H1 (cell line): ENCODE measurements at regions not wholly inside any gene's neighbourhood (a gene's known extent, or its start where the extent isn't known, plus 50 kb on each side); places are given as distances from the start of the nearest gene placed in this dataset.

Experiments used
- CTCF ChIA-PET: fragments of 300-600 bp; sonication (Branson Sonifier 250); formaldehyde crosslinking; loops from one replicate; lab custom pipeline; 2021; ENCODE audit not compliant: partially characterized antibody; lab: Charles Lee
- POLR2A ChIA-PET: fragments of 300-600 bp; sonication (Branson Sonifier 250); formaldehyde crosslinking; loops from one replicate; lab custom pipeline; 2021; ENCODE audit warnings: inconsistent platforms; ENCODE audit not compliant: partially characterized antibody; lab: Charles Lee
- DNase-seq, 2 experiments: peaks; one replicate each; pipeline versions ENCODE4 v3.0.0 to v3.0.0-alpha.2; 2010 to 2022; ENCODE audit warnings: low spot score in 2 of 2, low read depth in 1 of 2, mixed read lengths in 1 of 2
- FAIRE-seq: peaks from 2 replicates; lab custom pipeline; 2011; peaks lifted over from hg19 to GRCh38; lab: Jason Lieb, UNC
- H2AFZ ChIP-seq: 2 replicates; pipeline ENCODE4 v1.8.1; 2012; ENCODE audit warnings: low read length, inconsistent platforms
- H2AK5ac ChIP-seq: 2 replicates; pipeline ENCODE4 v1.6.1; 2013; ENCODE audit warnings: low read depth, low read length
- H2BK120ac ChIP-seq: replicated peaks from 2 replicates; pipeline ENCODE3; 2013; ENCODE audit warnings: low read depth, low read length, inconsistent platforms
- H2BK12ac ChIP-seq: 2 replicates; pipeline ENCODE4 v1.6.1; 2013; ENCODE audit warnings: low read depth, low read length
- H2BK15ac ChIP-seq: 2 replicates; pipeline ENCODE4 v1.6.1; 2013; ENCODE audit warnings: low read length
- H2BK20ac ChIP-seq: 2 replicates; pipeline ENCODE4 v1.6.1; 2013; ENCODE audit warnings: low read length
- H2BK5ac ChIP-seq: 2 replicates; pipeline ENCODE4 v1.6.1; 2013; ENCODE audit warnings: low read depth, low read length
- H3K14ac ChIP-seq: 2 replicates; pipeline ENCODE4 v1.6.1; 2013; ENCODE audit warnings: inconsistent platforms; ENCODE audit not compliant: insufficient read length
- H3K18ac ChIP-seq: 2 replicates; pipeline ENCODE4 v1.6.1; 2013; ENCODE audit warnings: low read length; ENCODE audit errors: extremely low read depth
- H3K23ac ChIP-seq: 2 replicates; pipeline ENCODE4 v1.6.1; 2013; ENCODE audit warnings: inconsistent platforms; ENCODE audit not compliant: insufficient read length
- H3K23me2 ChIP-seq: 2 replicates; pipeline ENCODE4 v1.6.1; 2013; ENCODE audit warnings: low read depth, low read length
- H3K27ac ChIP-seq: 2 replicates; pipeline ENCODE4 v1.6.1; 2011; ENCODE audit warnings: low read depth, low read length, inconsistent platforms
- H3K27me3 ChIP-seq, 4 experiments: replicated peaks in 1 of 4; 1 replicate in 1 of 4; 2 replicates in 3 of 4; pipeline versions ENCODE4 v1.6.1 to v1.8.1; 2011 to 2013; ENCODE audit warnings: low read length in 3 of 4, mild to moderate bottlenecking in 3 of 4, inconsistent platforms in 2 of 4, mixed read lengths in 2 of 4, moderate library complexity in 1 of 4; ENCODE audit not compliant: control insufficient read depth in 3 of 4, insufficient read depth in 3 of 4; ENCODE audit errors: extremely low read depth in 1 of 4
- H3K36me3 ChIP-seq, 4 experiments: 2 replicates each; pipeline versions ENCODE4 v1.6.1 to v1.8.1; 2011 to 2013; ENCODE audit warnings: mild to moderate bottlenecking in 4 of 4, low read length in 3 of 4, moderate library complexity in 2 of 4, control low read depth in 1 of 4, inconsistent platforms in 1 of 4; ENCODE audit not compliant: insufficient read depth in 4 of 4, control insufficient read depth in 2 of 4
- H3K4ac ChIP-seq: replicated peaks from 2 replicates; pipeline ENCODE3; 2013; ENCODE audit warnings: low read length, low read depth, mixed read lengths, inconsistent platforms; ENCODE audit not compliant: insufficient read length
- H3K4me1 ChIP-seq, 4 experiments: replicated peaks in 1 of 4; 1 replicate in 1 of 4; 2 replicates in 3 of 4; pipeline versions ENCODE4 v1.6.1 to v1.8.1; 2011 to 2013; ENCODE audit warnings: low read length in 3 of 4, inconsistent platforms in 2 of 4, mixed read lengths in 1 of 4; ENCODE audit not compliant: insufficient read depth in 4 of 4, control insufficient read depth in 3 of 4
- H3K4me2 ChIP-seq, 2 experiments: 2 replicates each; pipeline versions ENCODE4 v1.6.1 to v1.8.1; 2011 to 2013; ENCODE audit warnings: low read depth in 2 of 2, low read length in 2 of 2, control low read depth in 1 of 2, inconsistent platforms in 1 of 2, mild to moderate bottlenecking in 1 of 2; ENCODE audit not compliant: insufficient read depth in 1 of 2
- H3K4me3 ChIP-seq, 4 experiments: fragments of 200-600, 300-600 bp in 1 of 4; sonication (generic), shearing (Covaris generic), sonication (Bioruptor Twin) in 1 of 4; 2 replicates each; pipeline versions ENCODE4 v1.5.1 to v1.8.1; 2011 to 2016; ENCODE audit warnings: low read length in 4 of 4, low read depth in 3 of 4, control low read depth in 2 of 4, inconsistent platforms in 2 of 4, mild to moderate bottlenecking in 2 of 4, mixed read lengths in 1 of 4, moderate library complexity in 1 of 4; ENCODE audit not compliant: insufficient read depth in 2 of 4; ENCODE audit errors: extremely low read depth in 1 of 4
- H3K56ac ChIP-seq: replicated peaks from 2 replicates; pipeline ENCODE3; 2013; ENCODE audit warnings: low read depth, mild to moderate bottlenecking, mixed read lengths, low read length, inconsistent platforms; ENCODE audit not compliant: insufficient read length
- H3K79me1 ChIP-seq: 2 replicates; pipeline ENCODE4 v1.6.1; 2013; ENCODE audit warnings: low read depth, low read length, control low read depth
- H3K79me2 ChIP-seq, 2 experiments: 2 replicates each; pipeline versions ENCODE4 v1.6.1 to v1.8.1; 2012 to 2013; ENCODE audit warnings: low read length in 2 of 2, mild to moderate bottlenecking in 2 of 2, inconsistent platforms in 1 of 2; ENCODE audit not compliant: insufficient read depth in 2 of 2, control insufficient read depth in 1 of 2
- H3K9ac ChIP-seq, 4 experiments: replicated peaks in 1 of 4; 1 replicate in 1 of 4; 2 replicates in 3 of 4; pipeline versions ENCODE4 v1.6.1 to v1.8.1; 2011 to 2013; ENCODE audit warnings: low read depth in 3 of 4, low read length in 3 of 4, control low read depth in 2 of 4, mild to moderate bottlenecking in 2 of 4, moderate library complexity in 2 of 4, inconsistent platforms in 1 of 4; ENCODE audit errors: extremely low read depth in 1 of 4
- H3K9me3 ChIP-seq, 2 experiments: 2 replicates each; pipeline versions ENCODE4 v1.6.1 to v1.8.1; 2012 to 2013; ENCODE audit warnings: mild to moderate bottlenecking in 2 of 2, moderate library complexity in 2 of 2, control low read depth in 1 of 2, inconsistent platforms in 1 of 2, low read depth in 1 of 2, low read length in 1 of 2, mixed read lengths in 1 of 2; ENCODE audit not compliant: insufficient read depth in 2 of 2
- H4K20me1 ChIP-seq, 2 experiments: replicated peaks in 1 of 2; 2 replicates each; pipeline versions ENCODE3 to v1.8.1; 2011 to 2013; ENCODE audit warnings: inconsistent platforms in 2 of 2, low read length in 2 of 2, mild to moderate bottlenecking in 1 of 2; ENCODE audit not compliant: insufficient read depth in 2 of 2, control insufficient read depth in 1 of 2
- H4K5ac ChIP-seq: 2 replicates; pipeline ENCODE4 v1.6.1; 2013; ENCODE audit warnings: low read length, low read depth, mixed read lengths, inconsistent platforms; ENCODE audit not compliant: insufficient read length
- H4K8ac ChIP-seq: 2 replicates; pipeline ENCODE4 v1.8.0; 2013; ENCODE audit warnings: mild to moderate bottlenecking, moderate library complexity, low read length, inconsistent platforms; ENCODE audit not compliant: insufficient read depth; ENCODE audit errors: extremely low read depth
- H4K91ac ChIP-seq: replicated peaks from 2 replicates; pipeline ENCODE3; 2013; ENCODE audit warnings: low read length, mixed read lengths, inconsistent platforms; ENCODE audit not compliant: insufficient read length
- ATF2 ChIP-seq: IDR thresholded peaks from 2 replicates; pipeline ENCODE4 v1.6.1; 2012; ENCODE audit warnings: low read length, inconsistent platforms
- BACH1 ChIP-seq: IDR thresholded peaks from 2 replicates; pipeline ENCODE4 v1.6.1; 2012; ENCODE audit warnings: low read length, improper control_type of control experiment
- BCL11A ChIP-seq, 2 experiments: IDR thresholded peaks; one replicate each; pipeline ENCODE4 v1.6.1; 2011; ENCODE audit warnings: low read depth in 2 of 2, low read length in 2 of 2, mild to moderate bottlenecking in 2 of 2
- CBX5 ChIP-seq: fragments of 300-800, 300-1000 bp; sonication (generic); IDR thresholded peaks from 2 replicates; pipeline ENCODE4 v1.7.1; 2016; ENCODE audit warnings: antibody characterized with exemption, low read length, low read depth
- CTBP2 ChIP-seq: IDR thresholded peaks from 2 replicates; pipeline ENCODE4 v1.7.0; 2011; ENCODE audit warnings: borderline replicate concordance, mild to moderate bottlenecking, moderate library complexity, mixed read lengths, low read length; ENCODE audit not compliant: insufficient read depth, insufficient read length
- GABPA ChIP-seq: IDR thresholded peaks from 2 replicates; pipeline ENCODE4 v1.6.1; 2011; ENCODE audit warnings: mild to moderate bottlenecking, low read length, moderate library complexity, borderline replicate concordance; ENCODE audit not compliant: insufficient read depth
- NRF1 ChIP-seq: IDR thresholded peaks from 2 replicates; pipeline ENCODE4 v1.6.1; 2011; ENCODE audit warnings: mild to moderate bottlenecking, low read depth, low read length, improper control_type of control experiment
- POLR2A ChIP-seq, 2 experiments: IDR thresholded peaks; 1 replicate in 1 of 2; 2 replicates in 1 of 2; pipeline ENCODE4 v1.6.1; 2011; ENCODE audit warnings: low read depth in 2 of 2, low read length in 2 of 2, mild to moderate bottlenecking in 2 of 2; ENCODE audit errors: control extremely low read depth in 1 of 2
- POU5F1 ChIP-seq: IDR thresholded peaks from 2 replicates; pipeline ENCODE4 v1.6.1; 2011; ENCODE audit warnings: low read depth, mild to moderate bottlenecking, low read length, moderate library complexity
- RAD21 ChIP-seq, 2 experiments: IDR thresholded peaks in 1 of 2; conservative IDR thresholded peaks in 1 of 2; 2 replicates each; pipeline ENCODE4 v1.6.1; 2011; ENCODE audit warnings: low read depth in 2 of 2, low read length in 2 of 2, improper control_type of control experiment in 1 of 2, inconsistent platforms in 1 of 2, mild to moderate bottlenecking in 1 of 2, moderate library complexity in 1 of 2
- SRF ChIP-seq: IDR thresholded peaks from 2 replicates; pipeline ENCODE4 v1.6.1; 2011; ENCODE audit warnings: mild to moderate bottlenecking, low read depth, low read length, moderate library complexity
- TAF1 ChIP-seq: IDR thresholded peaks from 2 replicates; pipeline ENCODE4 v1.6.1; 2011; ENCODE audit warnings: mild to moderate bottlenecking, low read depth, low read length
- TAF7 ChIP-seq: optimal IDR thresholded peaks from 2 replicates; pipeline ENCODE3; 2011; ENCODE audit warnings: low read depth, mild to moderate bottlenecking, inconsistent platforms, low read length, moderate library complexity, borderline replicate concordance
- TBP ChIP-seq: IDR thresholded peaks from 2 replicates; pipeline ENCODE4 v1.6.1; 2011; ENCODE audit warnings: low read depth, low read length, improper control_type of control experiment
- WGBS, 2 experiments: shearing (Covaris generic) in 1 of 2; methylation state at CpG; one replicate each; pipeline versions ENCODE4 v1.1.6 to v1.1.7; 2013 to 2015; ENCODE audit warnings: low lambda C conversion rate in 2 of 2, mixed read lengths in 2 of 2, inconsistent platforms in 1 of 2, low coverage in 1 of 2, missing lambda C conversion rate in 1 of 2; ENCODE audit not compliant: insufficient replicate concordance in 2 of 2, insufficient coverage in 1 of 2, insufficient read length in 1 of 2; ENCODE audit errors: extremely low coverage in 1 of 2, missing lambda C conversion rate in 1 of 2; 5-methylcytosine and 5-hydroxymethylcytosine counted together

- no peaks in the 10 kb centered on the region for H3K79me2 ChIP-seq
- no peak overlapping the region for H2BK15ac ChIP-seq
- H3K18ac ChIP-seq, result no peak overlapping the region
- H2AK5ac ChIP-seq, result no peak overlapping the region
- no peak overlapping the region for H4K91ac ChIP-seq
- H3K4me3 ChIP-seq, result no peak overlapping the region
- no peaks in the 10 kb centered on the region for H3K79me1 ChIP-seq
- 97% methylated on average over 2 of the region's 2 CpGs; no CpG with 5 or more reads in 1 of the 2 experiments for WGBS, 2 experiments
- no peak overlapping the region for H2BK120ac ChIP-seq
- FAIRE-seq (no peak), DNase-seq (no peak)
- H2BK12ac ChIP-seq, result no peak overlapping the region
- ChIA-PET POLR2A (no interaction called here), CTCF (interaction anchor here (0.5 to 1.4 kb wide), 5 partner anchors 8 to 370 kb away, joined by 3 to 5 read pairs (median 3); no protein-coding TSS in a partner anchor)
- no peak overlapping the region for H3K56ac ChIP-seq
- no peaks in the 10 kb centered on the region for H3K36me3 ChIP-seq
- no peak overlapping the region for H3K14ac ChIP-seq
- no peak overlapping the region for H3K4ac ChIP-seq
- H3K27me3 ChIP-seq, result no peaks in the 10 kb centered on the region
- no peak overlapping the region for H3K27ac ChIP-seq
- no peak overlapping the region for H4K8ac ChIP-seq
- H3K23me2 ChIP-seq, result no peaks in the 10 kb centered on the region
- no peaks in the 10 kb centered on the region for H3K4me1 ChIP-seq
- no peak overlapping the region for H3K4me2 ChIP-seq
- H2AFZ ChIP-seq, result no peak overlapping the region
- no peak overlapping the region for H2BK5ac ChIP-seq
- H4K5ac ChIP-seq, result no peak overlapping the region
- no peak overlapping the region for H2BK20ac ChIP-seq
- H3K9me3 ChIP-seq, result no peaks in the 10 kb centered on the region
- H3K23ac ChIP-seq, result no peak overlapping the region
- H4K20me1 ChIP-seq, result no peaks in the 10 kb centered on the region
- H3K9ac ChIP-seq, result no peak overlapping the region
- TF ChIP-seq TAF7 (no peak), CBX5 (no peak), TBP (no peak), POU5F1 (no peak), SRF (no peak), TAF1 (no peak), CTBP2 (no peak), ATF2 (no peak), BCL11A (IDR thresholded peaks at IDR 0.05; ENCODE audit: low read depth in 2 of 2, low read length in 2 of 2) (no peak), RAD21 (IDR thresholded peaks at IDR 0.05 in 1 of 2, conservative IDR thresholded peaks at IDR 0.05 in 1 of 2; ENCODE audit: low read depth in 2 of 2, low read length in 2 of 2) (no peak), POLR2A (IDR thresholded peaks at IDR 0.05; ENCODE audit: control extremely low read depth in 1 of 2, low read depth in 2 of 2, low read length in 2 of 2) (no peak), NRF1 (no peak), GABPA (no peak), BACH1 (no peak)
These were observed 65.3 kb upstream of the MYOCD start for GRCh38 chr17:12600349-12600748.
